H1 (cell line): ENCODE measurements at regions not wholly inside any gene's neighbourhood (a gene's known extent, or its start where the extent isn't known, plus 50 kb on each side); places are given as distances from the start of the nearest gene placed in this dataset.

Experiments used
- CTCF ChIA-PET: fragments of 300-600 bp; sonication (Branson Sonifier 250); formaldehyde crosslinking; loops from one replicate; lab custom pipeline; 2021; ENCODE audit not compliant: partially characterized antibody; lab: Charles Lee
- POLR2A ChIA-PET: fragments of 300-600 bp; sonication (Branson Sonifier 250); formaldehyde crosslinking; loops from one replicate; lab custom pipeline; 2021; ENCODE audit warnings: inconsistent platforms; ENCODE audit not compliant: partially characterized antibody; lab: Charles Lee
- DNase-seq, 2 experiments: peaks; one replicate each; pipeline versions ENCODE4 v3.0.0 to v3.0.0-alpha.2; 2010 to 2022; ENCODE audit warnings: low spot score in 2 of 2, low read depth in 1 of 2, mixed read lengths in 1 of 2
- FAIRE-seq: peaks from 2 replicates; lab custom pipeline; 2011; peaks lifted over from hg19 to GRCh38; lab: Jason Lieb, UNC
- H2AFZ ChIP-seq: 2 replicates; pipeline ENCODE4 v1.8.1; 2012; ENCODE audit warnings: low read length, inconsistent platforms
- H2AK5ac ChIP-seq: 2 replicates; pipeline ENCODE4 v1.6.1; 2013; ENCODE audit warnings: low read depth, low read length
- H2BK120ac ChIP-seq: replicated peaks from 2 replicates; pipeline ENCODE3; 2013; ENCODE audit warnings: low read depth, low read length, inconsistent platforms
- H2BK12ac ChIP-seq: 2 replicates; pipeline ENCODE4 v1.6.1; 2013; ENCODE audit warnings: low read depth, low read length
- H2BK15ac ChIP-seq: 2 replicates; pipeline ENCODE4 v1.6.1; 2013; ENCODE audit warnings: low read length
- H2BK20ac ChIP-seq: 2 replicates; pipeline ENCODE4 v1.6.1; 2013; ENCODE audit warnings: low read length
- H2BK5ac ChIP-seq: 2 replicates; pipeline ENCODE4 v1.6.1; 2013; ENCODE audit warnings: low read depth, low read length
- H3K14ac ChIP-seq: 2 replicates; pipeline ENCODE4 v1.6.1; 2013; ENCODE audit warnings: inconsistent platforms; ENCODE audit not compliant: insufficient read length
- H3K18ac ChIP-seq: 2 replicates; pipeline ENCODE4 v1.6.1; 2013; ENCODE audit warnings: low read length; ENCODE audit errors: extremely low read depth
- H3K23ac ChIP-seq: 2 replicates; pipeline ENCODE4 v1.6.1; 2013; ENCODE audit warnings: inconsistent platforms; ENCODE audit not compliant: insufficient read length
- H3K23me2 ChIP-seq: 2 replicates; pipeline ENCODE4 v1.6.1; 2013; ENCODE audit warnings: low read depth, low read length
- H3K27ac ChIP-seq: 2 replicates; pipeline ENCODE4 v1.6.1; 2011; ENCODE audit warnings: low read depth, low read length, inconsistent platforms
- H3K27me3 ChIP-seq, 4 experiments: replicated peaks in 1 of 4; 1 replicate in 1 of 4; 2 replicates in 3 of 4; pipeline versions ENCODE4 v1.6.1 to v1.8.1; 2011 to 2013; ENCODE audit warnings: low read length in 3 of 4, mild to moderate bottlenecking in 3 of 4, inconsistent platforms in 2 of 4, mixed read lengths in 2 of 4, moderate library complexity in 1 of 4; ENCODE audit not compliant: control insufficient read depth in 3 of 4, insufficient read depth in 3 of 4; ENCODE audit errors: extremely low read depth in 1 of 4
- H3K36me3 ChIP-seq, 4 experiments: 2 replicates each; pipeline versions ENCODE4 v1.6.1 to v1.8.1; 2011 to 2013; ENCODE audit warnings: mild to moderate bottlenecking in 4 of 4, low read length in 3 of 4, moderate library complexity in 2 of 4, control low read depth in 1 of 4, inconsistent platforms in 1 of 4; ENCODE audit not compliant: insufficient read depth in 4 of 4, control insufficient read depth in 2 of 4
- H3K4ac ChIP-seq: replicated peaks from 2 replicates; pipeline ENCODE3; 2013; ENCODE audit warnings: low read length, low read depth, mixed read lengths, inconsistent platforms; ENCODE audit not compliant: insufficient read length
- H3K4me1 ChIP-seq, 4 experiments: replicated peaks in 1 of 4; 1 replicate in 1 of 4; 2 replicates in 3 of 4; pipeline versions ENCODE4 v1.6.1 to v1.8.1; 2011 to 2013; ENCODE audit warnings: low read length in 3 of 4, inconsistent platforms in 2 of 4, mixed read lengths in 1 of 4; ENCODE audit not compliant: insufficient read depth in 4 of 4, control insufficient read depth in 3 of 4
- H3K4me2 ChIP-seq, 2 experiments: 2 replicates each; pipeline versions ENCODE4 v1.6.1 to v1.8.1; 2011 to 2013; ENCODE audit warnings: low read depth in 2 of 2, low read length in 2 of 2, control low read depth in 1 of 2, inconsistent platforms in 1 of 2, mild to moderate bottlenecking in 1 of 2; ENCODE audit not compliant: insufficient read depth in 1 of 2
- H3K4me3 ChIP-seq, 4 experiments: fragments of 200-600, 300-600 bp in 1 of 4; sonication (generic), shearing (Covaris generic), sonication (Bioruptor Twin) in 1 of 4; 2 replicates each; pipeline versions ENCODE4 v1.5.1 to v1.8.1; 2011 to 2016; ENCODE audit warnings: low read length in 4 of 4, low read depth in 3 of 4, control low read depth in 2 of 4, inconsistent platforms in 2 of 4, mild to moderate bottlenecking in 2 of 4, mixed read lengths in 1 of 4, moderate library complexity in 1 of 4; ENCODE audit not compliant: insufficient read depth in 2 of 4; ENCODE audit errors: extremely low read depth in 1 of 4
- H3K56ac ChIP-seq: replicated peaks from 2 replicates; pipeline ENCODE3; 2013; ENCODE audit warnings: low read depth, mild to moderate bottlenecking, mixed read lengths, low read length, inconsistent platforms; ENCODE audit not compliant: insufficient read length
- H3K79me1 ChIP-seq: 2 replicates; pipeline ENCODE4 v1.6.1; 2013; ENCODE audit warnings: low read depth, low read length, control low read depth
- H3K79me2 ChIP-seq, 2 experiments: 2 replicates each; pipeline versions ENCODE4 v1.6.1 to v1.8.1; 2012 to 2013; ENCODE audit warnings: low read length in 2 of 2, mild to moderate bottlenecking in 2 of 2, inconsistent platforms in 1 of 2; ENCODE audit not compliant: insufficient read depth in 2 of 2, control insufficient read depth in 1 of 2
- H3K9ac ChIP-seq, 4 experiments: replicated peaks in 1 of 4; 1 replicate in 1 of 4; 2 replicates in 3 of 4; pipeline versions ENCODE4 v1.6.1 to v1.8.1; 2011 to 2013; ENCODE audit warnings: low read depth in 3 of 4, low read length in 3 of 4, control low read depth in 2 of 4, mild to moderate bottlenecking in 2 of 4, moderate library complexity in 2 of 4, inconsistent platforms in 1 of 4; ENCODE audit errors: extremely low read depth in 1 of 4
- H3K9me3 ChIP-seq, 2 experiments: 2 replicates each; pipeline versions ENCODE4 v1.6.1 to v1.8.1; 2012 to 2013; ENCODE audit warnings: mild to moderate bottlenecking in 2 of 2, moderate library complexity in 2 of 2, control low read depth in 1 of 2, inconsistent platforms in 1 of 2, low read depth in 1 of 2, low read length in 1 of 2, mixed read lengths in 1 of 2; ENCODE audit not compliant: insufficient read depth in 2 of 2
- H4K20me1 ChIP-seq, 2 experiments: replicated peaks in 1 of 2; 2 replicates each; pipeline versions ENCODE3 to v1.8.1; 2011 to 2013; ENCODE audit warnings: inconsistent platforms in 2 of 2, low read length in 2 of 2, mild to moderate bottlenecking in 1 of 2; ENCODE audit not compliant: insufficient read depth in 2 of 2, control insufficient read depth in 1 of 2
- H4K5ac ChIP-seq: 2 replicates; pipeline ENCODE4 v1.6.1; 2013; ENCODE audit warnings: low read length, low read depth, mixed read lengths, inconsistent platforms; ENCODE audit not compliant: insufficient read length
- H4K8ac ChIP-seq: 2 replicates; pipeline ENCODE4 v1.8.0; 2013; ENCODE audit warnings: mild to moderate bottlenecking, moderate library complexity, low read length, inconsistent platforms; ENCODE audit not compliant: insufficient read depth; ENCODE audit errors: extremely low read depth
- H4K91ac ChIP-seq: replicated peaks from 2 replicates; pipeline ENCODE3; 2013; ENCODE audit warnings: low read length, mixed read lengths, inconsistent platforms; ENCODE audit not compliant: insufficient read length
- EGR1 ChIP-seq: IDR thresholded peaks from 2 replicates; pipeline ENCODE4 v1.6.1; 2011; ENCODE audit warnings: low read depth, low read length, borderline replicate concordance
- WGBS, 2 experiments: shearing (Covaris generic) in 1 of 2; methylation state at CpG; one replicate each; pipeline versions ENCODE4 v1.1.6 to v1.1.7; 2013 to 2015; ENCODE audit warnings: low lambda C conversion rate in 2 of 2, mixed read lengths in 2 of 2, inconsistent platforms in 1 of 2, low coverage in 1 of 2, missing lambda C conversion rate in 1 of 2; ENCODE audit not compliant: insufficient replicate concordance in 2 of 2, insufficient coverage in 1 of 2, insufficient read length in 1 of 2; ENCODE audit errors: extremely low coverage in 1 of 2, missing lambda C conversion rate in 1 of 2; 5-methylcytosine and 5-hydroxymethylcytosine counted together
- TF ChIP-seq, protein P1 (sequence below): IDR thresholded peaks from 2 replicates; pipeline ENCODE4 v1.6.1; 2012; ENCODE audit warnings: low read length, inconsistent platforms

DNA sequence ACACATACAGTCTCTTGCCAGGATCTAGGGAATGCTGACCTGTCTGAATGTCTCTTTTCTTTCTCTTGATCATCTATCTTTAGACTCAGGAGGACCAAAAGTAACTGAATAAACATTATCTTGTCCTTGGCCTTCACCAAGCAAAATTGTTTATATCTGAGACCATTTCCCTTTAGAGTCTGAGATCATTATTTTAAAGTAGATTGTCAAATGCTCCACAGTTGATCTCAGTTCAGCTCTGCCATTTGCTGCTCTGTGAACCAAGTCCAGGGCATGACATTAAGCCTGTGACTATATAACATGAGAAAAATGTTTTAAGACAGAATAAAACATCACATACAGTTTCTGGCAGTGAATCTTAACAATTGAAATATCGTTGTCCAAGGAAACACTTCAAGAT lies 148.3 kb upstream of the NRSN1 start:
- no peak overlapping the region for H4K91ac ChIP-seq
- CTCF ChIA-PET, result no interaction called here

More for the DNA sequence above, 148.3 kb upstream of the NRSN1 start:
- Histone ChIP-seq H3K18ac (no peak overlapping the region), H3K23me2 (no peaks in the 10 kb centered on the region), H3K56ac (no peak overlapping the region), H2BK12ac (no peak overlapping the region), H2AK5ac (no peak overlapping the region), H3K79me1 (no peaks in the 10 kb centered on the region), H4K8ac (no peak overlapping the region), H3K27me3 (no peaks in the 10 kb centered on the region), H2BK15ac (no peak overlapping the region), H3K27ac (no peak overlapping the region), H3K4ac (no peak overlapping the region), H3K4me3 (no peak overlapping the region), H3K4me1 (no peaks in the 10 kb centered on the region), H4K20me1 (no peaks in the 10 kb centered on the region), H2AFZ (no peak overlapping the region), H2BK120ac (no peak overlapping the region), H3K14ac (no peak overlapping the region), H2BK20ac (no peak overlapping the region), H3K36me3 (no peaks in the 10 kb centered on the region), H4K5ac (no peak overlapping the region), H3K23ac (no peak overlapping the region), H3K4me2 (no peak overlapping the region), H2BK5ac (no peak overlapping the region), H3K9ac (no peak overlapping the region), H3K9me3 (no peaks in the 10 kb centered on the region), H3K79me2 (no peaks in the 10 kb centered on the region)
- WGBS, 2 experiments, result 79% methylated on average over 1 of the region's 1 CpG; no CpG with 5 or more reads in 1 of the 2 experiments
- no peak for FAIRE-seq
- DNase-seq, result no peak
- POLR2A ChIA-PET, result no interaction called here
- no peak for TF ChIP-seq EGR1
- TF ChIP-seq, protein P1, sequence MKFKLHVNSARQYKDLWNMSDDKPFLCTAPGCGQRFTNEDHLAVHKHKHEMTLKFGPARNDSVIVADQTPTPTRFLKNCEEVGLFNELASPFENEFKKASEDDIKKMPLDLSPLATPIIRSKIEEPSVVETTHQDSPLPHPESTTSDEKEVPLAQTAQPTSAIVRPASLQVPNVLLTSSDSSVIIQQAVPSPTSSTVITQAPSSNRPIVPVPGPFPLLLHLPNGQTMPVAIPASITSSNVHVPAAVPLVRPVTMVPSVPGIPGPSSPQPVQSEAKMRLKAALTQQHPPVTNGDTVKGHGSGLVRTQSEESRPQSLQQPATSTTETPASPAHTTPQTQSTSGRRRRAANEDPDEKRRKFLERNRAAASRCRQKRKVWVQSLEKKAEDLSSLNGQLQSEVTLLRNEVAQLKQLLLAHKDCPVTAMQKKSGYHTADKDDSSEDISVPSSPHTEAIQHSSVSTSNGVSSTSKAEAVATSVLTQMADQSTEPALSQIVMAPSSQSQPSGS, result no peak
